Activated CD4-positive, alpha-beta T cell treated with anti-CD3 and anti-CD28 coated beads, Interleukin-2, amount 50 U/mL, for 1 hour (primary cell): ENCODE measurements at regions not wholly inside any gene's neighbourhood (a gene's known extent, or its start where the extent isn't known, plus 50 kb on each side); places are given as distances from the start of the nearest gene placed in this dataset.
"Not testable (repeated sequence)": the region's sequence is repeated elsewhere in the genome, so short reads cannot be mapped to it uniquely, and the experiment has no call there.

Experiments
- DNase-seq: peaks from one replicate; pipeline ENCODE4 v3.0.0-alpha.2; 2020

- no peak for DNase-seq
Observed at GRCh38 chr1:56095696-56096665, 483.4 kb downstream of the PLPP3 start.

DNA sequence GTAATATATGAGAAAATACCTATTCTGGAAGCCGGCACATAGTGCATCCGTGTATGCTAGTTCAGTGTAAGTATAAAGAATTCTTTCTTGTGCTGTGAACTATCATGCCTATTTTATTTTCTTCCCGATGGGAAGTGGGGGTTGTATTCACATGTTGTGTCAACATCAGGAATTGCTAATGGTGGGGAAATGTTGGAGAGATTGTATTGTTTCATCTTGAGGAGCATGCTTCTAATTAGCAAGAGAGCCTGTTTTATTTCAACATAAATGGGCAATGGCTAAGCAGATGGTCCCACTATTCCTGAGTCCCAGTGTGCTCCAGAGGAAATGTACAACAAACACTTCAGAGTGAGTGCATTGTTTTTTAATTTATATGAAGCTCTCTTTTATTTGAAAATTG lies 485.2 kb downstream of the PLPP3 start:
- DNase-seq = no peak

DNA sequence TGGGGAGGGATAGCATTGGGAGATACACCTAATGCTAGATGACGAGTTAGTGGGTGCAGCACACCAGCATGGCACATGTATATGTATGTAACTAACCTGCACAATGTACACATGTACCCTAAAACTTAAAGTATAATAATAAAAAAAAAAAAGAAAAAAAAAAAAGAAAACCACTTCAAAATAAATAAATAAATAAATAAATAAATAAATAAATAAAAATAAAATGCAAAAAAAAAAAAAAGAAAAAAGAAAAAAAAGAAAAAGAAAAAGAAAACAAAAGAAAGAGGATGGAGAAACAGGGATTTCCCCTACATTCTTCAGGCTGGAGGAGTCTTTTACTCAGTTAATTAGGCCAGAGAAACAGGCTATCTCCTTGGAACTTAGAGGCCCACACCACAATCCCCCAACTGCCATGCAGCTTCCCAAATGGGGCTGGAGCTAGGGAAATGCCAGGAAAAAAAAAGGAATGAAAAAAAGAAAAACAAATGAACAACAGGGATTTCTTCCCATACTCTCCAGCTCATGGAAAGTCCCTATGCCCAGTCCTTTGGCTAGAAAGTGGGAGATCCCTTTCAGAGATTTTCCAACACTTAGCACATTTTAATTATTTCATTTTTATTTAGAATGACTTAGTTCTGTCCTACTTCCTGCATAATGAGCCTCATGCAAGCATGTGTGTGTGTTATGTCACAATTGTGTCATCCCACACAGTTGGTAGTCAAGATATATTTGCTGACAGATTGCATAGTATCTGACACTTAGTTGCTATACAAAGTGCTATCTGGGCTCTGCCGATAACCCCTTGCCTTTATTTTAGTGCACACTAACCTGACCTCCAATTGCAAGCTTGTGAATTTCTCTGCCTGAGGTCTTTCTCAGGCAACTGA lies 486.4 kb downstream of the PLPP3 start:
- no peak for DNase-seq

- DNase-seq = not testable (repeated sequence)
Observed at GRCh38 chr1:56089826-56090225, 489.5 kb downstream of the PLPP3 start.

- DNase-seq = no peak
Observed at GRCh38 chr1:56084246-56084645, 495.1 kb downstream of the PLPP3 start.

DNA sequence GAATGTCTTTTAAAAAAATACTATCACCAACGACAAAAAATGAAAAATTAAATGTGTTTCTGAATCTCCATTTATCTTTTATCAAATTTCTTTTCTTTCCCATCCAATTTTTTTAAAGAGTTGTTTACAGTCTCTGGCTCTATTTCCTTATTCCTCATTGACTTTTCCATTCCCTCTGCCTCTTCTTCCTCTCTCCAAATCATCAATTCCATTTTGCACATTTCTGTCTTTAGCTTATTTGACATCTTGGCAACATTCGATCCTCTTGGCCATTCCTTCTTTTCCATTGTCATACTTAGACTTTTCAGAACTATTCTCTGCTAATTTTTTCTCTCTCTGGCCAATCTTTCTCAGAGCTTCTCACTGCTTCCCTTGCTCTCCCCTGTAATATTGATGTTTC lies 497.6 kb downstream of the PLPP3 start:
- no peak for DNase-seq

DNA sequence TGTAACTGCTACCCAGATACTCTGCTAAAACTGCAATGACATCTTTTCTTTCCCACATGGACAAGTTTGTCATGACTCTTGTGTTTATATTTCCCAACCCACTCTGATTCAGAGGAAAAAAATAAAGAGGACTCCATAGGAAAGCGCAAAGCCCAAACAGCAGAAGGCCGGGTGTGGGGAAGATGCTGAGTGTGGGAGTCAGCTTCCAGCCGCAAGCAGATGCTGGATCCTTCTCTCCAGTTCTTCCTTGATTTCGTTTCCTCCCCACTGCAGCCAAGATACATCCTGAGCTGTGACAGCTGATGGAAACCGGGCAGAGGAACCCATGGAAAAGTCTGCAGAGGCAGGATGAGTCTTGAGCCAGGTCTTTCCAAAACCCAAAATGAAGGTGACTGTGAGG lies 498.2 kb downstream of the PLPP3 start:
- no peak for DNase-seq

DNA sequence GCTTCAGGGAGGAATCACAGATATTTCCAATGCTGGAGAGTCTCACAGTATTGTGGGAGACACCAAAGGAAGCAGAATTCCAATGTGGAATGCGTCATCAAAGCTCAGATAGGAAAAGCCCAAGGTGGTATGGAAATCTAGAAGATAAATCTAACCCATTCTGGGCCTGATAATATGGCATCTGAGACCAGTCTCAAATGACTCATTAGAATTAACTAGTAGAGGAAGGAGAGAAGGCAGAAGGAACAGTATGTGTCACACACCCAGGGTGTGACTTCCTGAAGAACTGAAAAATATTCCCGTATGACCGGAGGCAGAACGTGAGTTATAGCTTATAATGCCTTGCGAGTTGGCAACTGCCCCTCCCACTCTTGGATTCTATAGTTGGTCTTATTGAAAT lies 499.2 kb downstream of the PLPP3 start:
- no peak for DNase-seq

- DNase-seq = no peak
Observed at GRCh38 chr1:56079391-56079790, 500.0 kb downstream of the PLPP3 start.

DNA sequence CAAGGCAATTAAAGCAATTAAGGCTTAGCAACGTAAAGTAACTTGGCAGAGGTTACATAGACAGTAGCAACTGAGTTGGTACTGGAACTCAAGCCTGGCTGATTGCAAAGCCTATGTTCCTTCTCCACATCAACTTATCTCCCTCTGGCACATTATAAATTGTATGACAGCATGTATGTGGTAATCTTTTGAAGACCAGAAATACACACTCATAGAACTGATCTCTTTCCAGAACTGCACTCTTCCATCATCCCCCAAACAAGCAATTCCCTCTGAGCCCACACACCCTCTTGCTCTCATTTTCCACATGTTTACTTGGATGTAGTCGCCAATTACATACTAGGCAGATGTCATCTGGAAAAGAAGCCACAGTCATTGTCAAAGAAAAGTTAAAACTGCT lies 502.2 kb downstream of the PLPP3 start:
- no peak for DNase-seq

DNA sequence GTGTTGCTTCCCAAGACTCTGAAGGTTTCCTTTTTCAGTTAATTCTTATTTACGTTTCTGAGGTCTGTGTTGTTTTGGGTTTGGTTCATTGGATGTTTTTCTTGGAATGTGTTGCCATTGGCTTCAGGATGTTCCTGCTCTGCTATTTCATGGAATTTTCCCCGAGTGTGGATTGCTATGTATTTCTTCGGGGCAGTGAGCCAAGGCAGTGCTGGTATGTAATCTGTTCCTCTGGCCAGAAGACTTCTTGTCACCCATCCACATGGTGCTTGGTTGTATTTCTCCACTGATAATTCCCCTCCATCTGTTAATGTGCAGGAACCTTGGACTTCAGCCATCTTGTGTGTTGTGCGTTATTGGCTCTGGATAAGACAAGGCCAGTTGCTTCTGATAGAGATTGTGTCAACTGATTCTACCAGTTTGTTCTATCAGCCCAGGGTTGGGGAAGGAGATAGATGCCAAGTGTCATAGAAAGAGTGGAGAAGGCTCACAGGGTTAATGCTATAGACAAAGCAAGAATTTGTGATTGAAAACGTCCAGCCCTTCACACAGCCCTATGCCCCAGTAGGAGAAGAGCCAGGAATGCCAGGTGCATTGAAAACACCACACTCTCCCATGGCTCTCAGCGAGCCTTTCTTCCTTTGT lies 505.2 kb downstream of the PLPP3 start:
- no peak for DNase-seq

GRCh38 chr1:56073614-56074006 lies 505.8 kb downstream of the PLPP3 start:
- DNase-seq = no peak

- DNase-seq = no peak
Observed at GRCh38 chr1:56073206-56073605, 506.2 kb downstream of the PLPP3 start.

DNA sequence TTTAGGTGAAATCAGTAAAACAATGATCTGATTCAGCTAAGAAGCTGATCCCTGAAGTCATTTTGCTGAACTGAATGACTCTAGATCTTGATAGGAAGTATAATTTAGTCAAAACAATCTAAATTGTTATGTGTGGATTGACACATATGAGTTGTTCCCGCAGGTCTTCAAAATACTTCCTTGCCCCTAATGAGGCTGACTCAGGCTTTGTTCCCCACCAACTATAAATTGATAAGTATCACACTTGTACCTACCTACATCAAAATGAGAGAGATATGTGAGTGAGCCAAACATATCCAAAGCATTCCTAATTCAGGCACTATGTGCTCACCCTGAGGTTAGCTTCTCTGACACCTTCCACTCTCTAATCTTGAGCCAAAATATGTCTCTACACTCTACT lies 507.1 kb downstream of the PLPP3 start:
- no peak for DNase-seq

DNA sequence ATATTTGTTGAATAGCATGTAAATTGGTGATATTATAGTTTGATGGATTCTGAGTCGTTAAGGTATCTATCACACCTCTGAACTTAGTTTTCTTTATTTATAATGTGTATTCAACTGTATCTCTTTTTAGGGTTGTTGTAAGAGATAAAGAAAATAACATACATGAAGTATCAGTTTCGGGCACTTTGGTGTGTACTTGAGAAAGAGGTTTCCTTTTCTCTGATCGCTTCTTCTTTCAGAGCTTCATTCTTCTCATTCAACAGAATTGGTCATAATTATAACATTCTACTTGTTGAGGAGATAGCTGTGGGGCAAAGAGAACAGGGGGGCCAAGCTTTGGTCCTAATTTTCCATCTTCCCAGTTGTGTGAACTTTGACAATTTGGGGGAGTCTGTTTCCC lies 508.0 kb downstream of the PLPP3 start:
- no peak for DNase-seq

- no peak for DNase-seq
Observed at GRCh38 chr1:56070601-56071000, 508.8 kb downstream of the PLPP3 start.

- no peak for DNase-seq
Observed at GRCh38 chr1:56069824-56070223, 509.5 kb downstream of the PLPP3 start.

GRCh38 chr1:56068908-56069307 lies 510.5 kb downstream of the PLPP3 start:
- DNase-seq = no peak

DNA sequence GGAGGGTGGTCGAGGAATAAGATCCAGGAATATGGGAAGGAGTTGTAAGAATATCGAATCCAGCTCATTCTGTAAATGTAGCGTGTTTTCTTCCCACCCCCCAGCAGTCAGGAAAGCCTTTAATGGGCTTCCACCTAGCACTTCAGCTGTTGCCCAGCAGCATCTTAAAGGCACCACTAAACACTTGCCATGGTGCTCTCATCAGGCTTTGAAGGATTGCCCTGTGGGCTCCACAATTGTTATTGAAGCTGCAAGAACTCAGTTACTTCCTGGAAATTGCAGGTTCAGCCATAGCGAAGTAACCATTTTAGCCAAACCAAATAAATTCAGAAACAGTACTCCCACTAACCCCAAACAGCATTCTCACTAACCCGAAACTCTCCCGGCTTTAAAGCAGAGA lies 511.2 kb downstream of the PLPP3 start:
- DNase-seq = no peak

GRCh38 chr1:56065729-56066128 lies 513.6 kb downstream of the PLPP3 start:
- no peak for DNase-seq

DNA sequence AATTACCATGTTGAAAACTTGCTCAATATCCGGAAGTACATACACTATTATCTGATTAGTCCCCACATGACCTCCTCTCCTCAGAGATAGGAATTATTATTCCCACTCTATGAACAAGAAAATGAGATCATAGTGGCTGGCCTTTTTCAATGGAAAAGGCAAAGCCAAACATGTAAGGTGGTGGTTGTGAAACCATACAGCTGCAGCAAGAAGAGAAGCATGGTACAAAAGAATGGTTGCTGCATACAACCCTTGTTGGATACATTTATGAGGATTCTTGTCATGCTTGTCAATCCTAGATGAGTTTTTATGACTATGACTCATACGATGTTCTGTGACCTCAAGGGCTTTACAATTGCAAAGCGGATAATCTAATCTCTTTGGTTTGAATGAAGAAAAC lies 514.7 kb downstream of the PLPP3 start:
- DNase-seq = no peak

DNA sequence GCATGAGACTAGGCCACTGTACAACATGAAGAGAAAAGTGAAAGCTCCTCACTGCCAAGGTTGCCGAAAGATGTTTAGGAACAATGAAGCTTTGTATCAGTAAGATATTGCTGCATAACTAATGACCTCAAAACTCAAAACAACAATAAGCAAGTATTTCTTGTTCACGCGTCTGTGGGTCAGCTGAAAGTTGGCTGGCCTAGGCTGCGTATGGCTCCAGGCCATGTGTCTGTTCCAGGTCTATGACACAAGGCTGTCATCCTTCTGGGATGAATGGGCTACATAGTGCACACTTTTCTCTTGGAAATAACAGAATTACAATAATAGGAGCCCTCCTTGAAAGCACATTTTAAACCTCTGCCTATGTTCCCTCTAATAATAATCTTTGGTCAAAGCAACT lies 515.9 kb downstream of the PLPP3 start:
- DNase-seq = no peak

- no peak for DNase-seq
Observed at GRCh38 chr1:56062625-56063024, 516.7 kb downstream of the PLPP3 start.
